Smooth muscle cell (in vitro differentiated cells): ENCODE measurements at regions not wholly inside any gene's neighbourhood (a gene's known extent, or its start where the extent isn't known, plus 50 kb on each side); places are given as distances from the start of the nearest gene placed in this dataset.

Source experiments
- DNase-seq: peaks from one replicate; lab custom pipeline; 2025; ENCODE audit not compliant: unreplicated experiment; lab: John Stamatoyannopoulos, UW
- H2AFZ ChIP-seq: fragments of 200-600 bp; sonication (generic); 2 replicates; pipeline ENCODE4 v1.6.0; 2016; ENCODE audit warnings: antibody characterized with exemption, low read depth, mild to moderate bottlenecking
- H3F3A ChIP-seq: fragments of 200-600 bp; sonication (generic); 2 replicates; pipeline ENCODE4 v1.6.0; 2017; ENCODE audit warnings: antibody characterized with exemption, low read depth
- H3K27ac ChIP-seq: fragments of 200-600 bp; sonication (generic); 2 replicates; pipeline ENCODE4 v1.5.1; 2016; ENCODE audit warnings: low read depth, mild to moderate bottlenecking
- H3K27me3 ChIP-seq: fragments of 200-600 bp; sonication (generic); 2 replicates; pipeline ENCODE4 v1.6.1; 2016; ENCODE audit warnings: low read depth, mild to moderate bottlenecking
- H3K36me3 ChIP-seq: fragments of 200-600 bp; sonication (generic); 2 replicates; pipeline ENCODE4 v1.5.1; 2016; ENCODE audit warnings: low read depth
- H3K4me1 ChIP-seq: fragments of 200-600 bp; sonication (generic); 2 replicates; pipeline ENCODE4 v1.5.1; 2016; ENCODE audit warnings: low read depth
- H3K4me2 ChIP-seq: fragments of 200-600 bp; sonication (generic); 2 replicates; pipeline ENCODE4 v1.6.0; 2016; ENCODE audit warnings: mild to moderate bottlenecking
- H3K4me3 ChIP-seq: fragments of 200-600 bp; sonication (generic); 2 replicates; pipeline ENCODE4 v1.5.1; 2016; ENCODE audit warnings: mild to moderate bottlenecking
- H3K79me2 ChIP-seq: fragments of 200-600 bp; sonication (generic); 2 replicates; pipeline ENCODE4 v1.6.0; 2016; ENCODE audit warnings: low read depth, mild to moderate bottlenecking
- H3K9ac ChIP-seq: fragments of 200-600 bp; sonication (generic); 2 replicates; pipeline ENCODE4 v1.6.0; 2016; ENCODE audit warnings: low read depth
- H3K9me3 ChIP-seq: fragments of 200-600 bp; sonication (generic); replicated peaks from 2 replicates; pipeline ENCODE4 v1.5.1; 2016; ENCODE audit warnings: low read depth
- H4K20me1 ChIP-seq: fragments of 200-600 bp; sonication (generic); 2 replicates; pipeline ENCODE4 v1.6.0; 2016; ENCODE audit warnings: low read depth
- WGBS: methylation state at CpG from one replicate; pipeline ENCODE4 v1.1.7; 2016; ENCODE audit warnings: low lambda C conversion rate; 5-methylcytosine and 5-hydroxymethylcytosine counted together
- TF ChIP-seq, protein P1 (sequence below): fragments of 200-600 bp; sonication (generic); IDR thresholded peaks from 2 replicates; pipeline ENCODE4 v1.5.1; 2017; ENCODE audit warnings: borderline replicate concordance, mild to moderate bottlenecking, antibody characterized with exemption; ENCODE audit not compliant: insufficient read depth, poor library complexity, severe bottlenecking

DNA sequence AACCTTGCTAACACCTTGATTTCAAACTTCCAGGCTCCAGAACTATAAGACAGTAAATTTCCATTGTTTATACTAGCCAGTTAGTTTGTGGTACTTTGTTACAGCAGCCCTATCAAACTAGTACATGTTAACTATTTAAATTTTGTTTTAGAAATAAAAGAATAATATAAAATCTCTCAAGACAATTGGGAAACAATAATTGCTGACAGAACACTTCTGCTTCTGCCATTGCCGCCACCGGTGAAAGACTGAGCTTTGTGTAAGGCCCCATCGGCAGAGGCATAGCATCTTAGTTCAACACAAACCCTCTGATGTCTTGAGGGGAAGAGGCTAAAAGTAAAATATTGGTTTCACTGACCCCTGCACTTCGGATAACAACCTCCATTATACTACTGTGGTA is 1607.1 kb upstream of the SEL1L start:
- Histone ChIP-seq H3K4me1 (no peaks in the 10 kb centered on the region), H3K36me3 (no peaks in the 10 kb centered on the region), H2AFZ (no peak overlapping the region), H3K4me3 (no peak overlapping the region), H3K9me3 (no peaks in the 10 kb centered on the region), H3K27me3 (no peaks in the 10 kb centered on the region), H4K20me1 (no peaks in the 10 kb centered on the region), H3K4me2 (no peak overlapping the region), H3F3A (no peaks in the 10 kb centered on the region), H3K9ac (no peak overlapping the region), H3K27ac (no peak overlapping the region), H3K79me2 (no peaks in the 10 kb centered on the region)
- 96% methylated on average over 4 of the region's 4 CpGs for WGBS
- no peak for DNase-seq
- TF ChIP-seq, protein P1, sequence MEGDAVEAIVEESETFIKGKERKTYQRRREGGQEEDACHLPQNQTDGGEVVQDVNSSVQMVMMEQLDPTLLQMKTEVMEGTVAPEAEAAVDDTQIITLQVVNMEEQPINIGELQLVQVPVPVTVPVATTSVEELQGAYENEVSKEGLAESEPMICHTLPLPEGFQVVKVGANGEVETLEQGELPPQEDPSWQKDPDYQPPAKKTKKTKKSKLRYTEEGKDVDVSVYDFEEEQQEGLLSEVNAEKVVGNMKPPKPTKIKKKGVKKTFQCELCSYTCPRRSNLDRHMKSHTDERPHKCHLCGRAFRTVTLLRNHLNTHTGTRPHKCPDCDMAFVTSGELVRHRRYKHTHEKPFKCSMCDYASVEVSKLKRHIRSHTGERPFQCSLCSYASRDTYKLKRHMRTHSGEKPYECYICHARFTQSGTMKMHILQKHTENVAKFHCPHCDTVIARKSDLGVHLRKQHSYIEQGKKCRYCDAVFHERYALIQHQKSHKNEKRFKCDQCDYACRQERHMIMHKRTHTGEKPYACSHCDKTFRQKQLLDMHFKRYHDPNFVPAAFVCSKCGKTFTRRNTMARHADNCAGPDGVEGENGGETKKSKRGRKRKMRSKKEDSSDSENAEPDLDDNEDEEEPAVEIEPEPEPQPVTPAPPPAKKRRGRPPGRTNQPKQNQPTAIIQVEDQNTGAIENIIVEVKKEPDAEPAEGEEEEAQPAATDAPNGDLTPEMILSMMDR, result no peak

- TF ChIP-seq, protein P1, result no peak
- H3K9ac ChIP-seq, result no peak overlapping the region
- no peak overlapping the region for H3K4me2 ChIP-seq
- H3K36me3 ChIP-seq, result no peaks in the 10 kb centered on the region
- H4K20me1 ChIP-seq, result no peaks in the 10 kb centered on the region
- no peaks in the 10 kb centered on the region for H3K4me1 ChIP-seq
- no peak overlapping the region for H3K4me3 ChIP-seq
- no peak for DNase-seq
- H3F3A ChIP-seq, result no peaks in the 10 kb centered on the region
- 94% methylated on average over 3 of the region's 3 CpGs for WGBS
- H3K79me2 ChIP-seq, result no peaks in the 10 kb centered on the region
- H3K27me3 ChIP-seq, result no peaks in the 10 kb centered on the region
- H3K9me3 ChIP-seq, result no peaks in the 10 kb centered on the region
- no peak overlapping the region for H3K27ac ChIP-seq
- no peak overlapping the region for H2AFZ ChIP-seq
These were observed 1613.4 kb upstream of the SEL1L start for GRCh38 chr14:83147006-83147405.

- Histone ChIP-seq H3K9ac (no peak overlapping the region), H3F3A (no peaks in the 10 kb centered on the region), H3K36me3 (no peaks in the 10 kb centered on the region), H2AFZ (no peak overlapping the region), H4K20me1 (no peaks in the 10 kb centered on the region), H3K9me3 (no peaks in the 10 kb centered on the region), H3K79me2 (no peaks in the 10 kb centered on the region), H3K27me3 (no peaks in the 10 kb centered on the region), H3K4me1 (no peaks in the 10 kb centered on the region), H3K27ac (no peak overlapping the region), H3K4me2 (no peak overlapping the region), H3K4me3 (no peak overlapping the region)
- 82% methylated on average over 1 of the region's 1 CpG for WGBS
- DNase-seq, result no peak
- TF ChIP-seq, protein P1, result no peak
These were observed 1617.9 kb upstream of the SEL1L start for GRCh38 chr14:83151571-83151970.

GRCh38 chr14:83153081-83153480 is 1619.4 kb upstream of the SEL1L start:
- Histone ChIP-seq H3K79me2 (no peaks in the 10 kb centered on the region), H3K4me3 (no peak overlapping the region), H3K9ac (no peak overlapping the region), H3K27me3 (no peaks in the 10 kb centered on the region), H3K27ac (no peak overlapping the region), H3F3A (no peaks in the 10 kb centered on the region), H3K36me3 (no peaks in the 10 kb centered on the region), H3K4me2 (no peak overlapping the region), H4K20me1 (no peaks in the 10 kb centered on the region), H3K4me1 (no peaks in the 10 kb centered on the region), H2AFZ (no peak overlapping the region), H3K9me3 (no peaks in the 10 kb centered on the region)
- TF ChIP-seq, protein P1, result no peak
- WGBS, result 93% methylated on average over 1 of the region's 1 CpG
- no peak for DNase-seq
